ENCODE measurements at regions not wholly inside any gene's neighbourhood (a gene's known extent, or its start where the extent isn't known, plus 50 kb on each side); places are given as distances from the start of the nearest gene placed in this dataset.

DNA sequence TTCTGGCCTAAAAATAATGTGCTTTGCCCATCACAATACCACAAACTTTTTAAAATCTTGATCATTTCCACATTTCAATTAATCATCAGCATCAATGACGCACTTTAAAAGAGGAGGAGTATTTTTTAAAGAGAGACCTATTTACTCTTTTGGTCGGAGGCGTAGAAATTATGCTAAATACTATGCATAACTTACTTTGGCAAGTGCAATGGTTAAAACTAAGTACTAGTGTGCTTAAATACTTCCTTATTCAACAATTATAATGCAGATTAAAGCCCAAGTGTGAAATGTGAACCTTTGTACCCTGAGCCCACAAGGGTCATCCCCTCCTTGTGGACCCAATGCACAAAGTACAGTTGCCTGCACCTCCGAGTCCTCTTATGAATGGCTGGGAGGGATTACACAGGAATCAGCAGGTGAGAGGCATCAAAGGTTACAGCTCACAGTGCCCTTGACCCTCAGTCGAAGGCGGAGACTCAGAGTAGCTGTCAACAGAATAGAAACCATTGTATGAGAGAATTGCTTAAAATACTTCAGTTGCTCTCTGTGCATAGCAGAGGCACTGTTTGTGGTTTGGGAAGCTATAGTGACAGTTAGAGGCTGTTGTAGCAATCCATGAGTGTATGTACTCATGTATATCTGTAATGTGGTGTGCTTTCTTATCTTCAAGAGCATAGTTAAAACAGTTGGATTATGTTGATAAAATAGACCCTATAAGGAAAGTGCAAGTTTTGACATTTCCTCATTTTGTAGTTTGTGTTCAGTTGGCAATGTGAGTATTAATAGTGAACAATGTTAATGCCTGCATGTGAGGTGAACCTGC, 151.7 kb upstream of the ITGA4 start:
- no peaks in the 10 kb centered on the region for H3K27me3 ChIP-seq (ENCODE audit: control insufficient read depth in 1 of 2, insufficient read depth in 2 of 2, low read length in 2 of 2)
- H3K36me3 ChIP-seq (replicated peaks in 1 of 2; ENCODE audit: control insufficient read depth in 1 of 2, insufficient read depth in 2 of 2, low read length in 2 of 2): no peaks in the 10 kb centered on the region
- peak; percentile 100 for ATAC-seq
- ChIA-PET CTCF (ENCODE audit: low intra/inter-chr PET ratio, low total read pairs) (no interaction called here), POLR2A (interaction anchor here (1.4 kb wide), 1 partner anchor 88 kb away, joined by 3 read pairs; no protein-coding TSS in a partner anchor)
- intact Hi-C loops (cut with micrococcal nuclease; ENCODE audit: unreplicated experiment) (no loop called here), in situ Hi-C loops (cut with HindIII; ENCODE audit: extremely low pct_ligation_motif_present, low pct_unique_long_range_greater_than_20kb) (no loop called here)
- no peaks in the 10 kb centered on the region for H3K9me3 ChIP-seq (ENCODE audit: low read length)
- peak overlapping the region; percentile 63 for H3K27ac ChIP-seq (ENCODE audit: extremely low read length, insufficient read depth, low read length)
- peak; percentile 95 for DNase-seq (ENCODE audit: low spot score)
- no peak overlapping the region for H2AFZ ChIP-seq (ENCODE audit: low read length)
- H3K4me1 ChIP-seq (ENCODE audit: insufficient read depth, low read length): peaks cover 23% of the 10 kb centered on the region
- H4K20me1 ChIP-seq (ENCODE audit: insufficient read depth, low read length): no peaks in the 10 kb centered on the region
- no peak overlapping the region; a peak in 1 of 6 replicates for H3K4me3 ChIP-seq (replicated peaks in 1 of 3; ENCODE audit: insufficient read depth in 1 of 3, low read depth in 2 of 3, low read length in 3 of 3)
- H3K9ac ChIP-seq (ENCODE audit: insufficient read depth, low read depth, low read length): no peak overlapping the region
- H3K4me2 ChIP-seq (ENCODE audit: low read depth, low read length): no peak overlapping the region
- H3K79me2 ChIP-seq (ENCODE audit: insufficient read depth, low read length): no peaks in the 10 kb centered on the region
- FAIRE-seq: peak; percentile 84
- BruUV-seq (replicated peaks): no TSS peak
- 34% methylated on average over 6 of the region's 6 CpGs for WGBS (ENCODE audit: low lambda C conversion rate)
- TF ChIP-seq ZBTB3 (CRISPR knock-in tag; IDR thresholded peaks at IDR 0.05; ENCODE audit: borderline replicate concordance, low read depth): no peak
- TF ChIP-seq ETV6 (CRISPR knock-in tag; conservative IDR thresholded peaks at IDR 0.05): no peak
- TF ChIP-seq SMARCE1 (IDR thresholded peaks at IDR 0.05; ENCODE audit: borderline replicate concordance): no peak
- TF ChIP-seq HNRNPUL1 (IDR thresholded peaks at IDR 0.05; ENCODE audit: low read depth, low read length): no peak
- TF ChIP-seq NR3C1 (CRISPR knock-in tag; IDR thresholded peaks at IDR 0.05): no peak
- TF ChIP-seq, protein P1, sequence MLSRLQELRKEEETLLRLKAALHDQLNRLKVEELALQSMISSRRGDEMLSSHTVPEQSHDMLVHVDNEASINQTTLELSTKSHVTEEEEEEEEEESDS (CRISPR knock-in tag; IDR thresholded peaks at IDR 0.05; ENCODE audit: borderline replicate concordance): peak; percentile 90
- TF ChIP-seq RXRA (CRISPR knock-in tag; IDR thresholded peaks at IDR 0.05): peak; percentile 94; the same call in 1 of the 2 replicates
- no peak for TF ChIP-seq CC2D1A (CRISPR knock-in tag; IDR thresholded peaks at IDR 0.05)
- TF ChIP-seq HMG20B (CRISPR knock-in tag; conservative IDR thresholded peaks at IDR 0.05): peak; percentile 83; the same call in 1 of the 2 replicates
- TF ChIP-seq ZNF274 (CRISPR knock-in tag; IDR thresholded peaks at IDR 0.05): no peak
- no peak for TF ChIP-seq MTF2 (CRISPR knock-in tag; IDR thresholded peaks at IDR 0.05; ENCODE audit: borderline replicate concordance)
- 0 out of 2 replicates have a peak, but pooled peaks have one; percentile 54 for TF ChIP-seq ZNF3 (CRISPR knock-in tag; IDR thresholded peaks at IDR 0.05)
- no peak for TF ChIP-seq ZNF180 (CRISPR knock-in tag; IDR thresholded peaks at IDR 0.05; ENCODE audit: borderline replicate concordance, low read depth)
- TF ChIP-seq STAT5B (CRISPR knock-in tag; IDR thresholded peaks at IDR 0.05): no peak
- TF ChIP-seq ZNF432 (CRISPR knock-in tag; IDR thresholded peaks at IDR 0.05; ENCODE audit: borderline replicate concordance): no peak
- TF ChIP-seq HHEX (CRISPR knock-in tag; IDR thresholded peaks at IDR 0.05): peak; percentile 79
- no peak; the same call in 1 of the 2 replicates for TF ChIP-seq PRMT3 (CRISPR knock-in tag; IDR thresholded peaks at IDR 0.05; ENCODE audit: borderline replicate concordance, low read depth)
- TF ChIP-seq SOX6 (IDR thresholded peaks at IDR 0.05): no peak
- TF ChIP-seq SOX6 (CRISPR knock-in tag; IDR thresholded peaks at IDR 0.05): peak; percentile 98
- TF ChIP-seq ZNF367 (CRISPR knock-in tag; IDR thresholded peaks at IDR 0.05; ENCODE audit: borderline replicate concordance): no peak
- no peak for TF ChIP-seq ZNF230 (CRISPR knock-in tag; IDR thresholded peaks at IDR 0.05)
- TF ChIP-seq, protein P2, sequence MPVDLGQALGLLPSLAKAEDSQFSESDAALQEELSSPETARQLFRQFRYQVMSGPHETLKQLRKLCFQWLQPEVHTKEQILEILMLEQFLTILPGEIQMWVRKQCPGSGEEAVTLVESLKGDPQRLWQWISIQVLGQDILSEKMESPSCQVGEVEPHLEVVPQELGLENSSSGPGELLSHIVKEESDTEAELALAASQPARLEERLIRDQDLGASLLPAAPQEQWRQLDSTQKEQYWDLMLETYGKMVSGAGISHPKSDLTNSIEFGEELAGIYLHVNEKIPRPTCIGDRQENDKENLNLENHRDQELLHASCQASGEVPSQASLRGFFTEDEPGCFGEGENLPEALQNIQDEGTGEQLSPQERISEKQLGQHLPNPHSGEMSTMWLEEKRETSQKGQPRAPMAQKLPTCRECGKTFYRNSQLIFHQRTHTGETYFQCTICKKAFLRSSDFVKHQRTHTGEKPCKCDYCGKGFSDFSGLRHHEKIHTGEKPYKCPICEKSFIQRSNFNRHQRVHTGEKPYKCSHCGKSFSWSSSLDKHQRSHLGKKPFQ (CRISPR knock-in tag; IDR thresholded peaks at IDR 0.05; ENCODE audit: insufficient replicate concordance): no peak

All from HepG2 (cell line).